ENCODE measurements at regions not wholly inside any gene's neighbourhood (a gene's known extent, or its start where the extent isn't known, plus 50 kb on each side); places are given as distances from the start of the nearest gene placed in this dataset.

DNA sequence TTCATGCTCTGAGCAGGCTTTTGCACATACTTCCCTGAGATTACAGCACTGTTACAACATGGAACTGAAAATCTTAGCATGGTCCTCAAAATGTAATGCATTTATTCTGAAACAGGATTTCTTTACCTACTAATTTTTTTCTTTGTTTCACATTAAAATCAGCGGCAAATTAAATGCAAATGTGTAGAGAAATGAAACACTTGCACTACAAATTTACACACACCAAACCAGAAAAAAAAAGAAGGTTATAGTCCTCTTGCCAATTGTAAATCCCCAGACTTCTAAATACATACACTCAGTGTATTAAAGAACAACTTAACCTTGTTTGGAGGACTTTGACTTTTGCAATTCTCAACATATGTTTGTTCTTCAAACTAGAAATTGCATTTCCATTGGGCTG is 210.9 kb upstream of the TBX18 start:
- no peaks in the 10 kb centered on the region for H3K4me1 ChIP-seq (ENCODE audit: control insufficient read depth, insufficient read depth, low read length)
- ATAC-seq (ENCODE audit: low read depth) (no peak), DNase-seq (no peak)
- WGBS, 2 experiments (ENCODE audit: extremely low coverage in 2 of 2, insufficient read length in 1 of 2) = no CpG with 5 or more reads among the region's 1 CpG
- H2BK120ac ChIP-seq (ENCODE audit: low read depth, low read length) = no peak overlapping the region
- H2BK20ac ChIP-seq (ENCODE audit: low read depth, low read length) = no peak overlapping the region
- no peak overlapping the region for H3K4ac ChIP-seq (ENCODE audit: low read depth, low read length)
- H2BK15ac ChIP-seq (ENCODE audit: low read depth, low read length) = no peak overlapping the region
- H3K79me1 ChIP-seq (ENCODE audit: low read depth in 1 of 2, low read length in 2 of 2) = no peaks in the 10 kb centered on the region
- intact Hi-C loops (cut with micrococcal nuclease) (no loop called here), in situ Hi-C loops (cut with MboI; ENCODE audit: low sequenced_read_pairs) (no loop called here), dilution Hi-C loops (cut with HindIII; ENCODE audit: low sequenced_read_pairs, unreplicated experiment) (no loop called here)
- ChIA-PET CTCF (no interaction called here), POLR2A (ENCODE audit: unreplicated experiment) (no interaction called here)
- H4K8ac ChIP-seq (ENCODE audit: low read depth in 2 of 2, low read length in 2 of 2) = no peak overlapping the region
- no peaks in the 10 kb centered on the region for H3K9me1 ChIP-seq (ENCODE audit: insufficient read depth, low read length)
- no peak overlapping the region for H3K18ac ChIP-seq (ENCODE audit: low read depth, low read length)
- H3K14ac ChIP-seq (replicated peaks; ENCODE audit: low read depth, low read length) = no peak overlapping the region
- H3K27ac ChIP-seq (ENCODE audit: insufficient read depth, low read length) = no peak overlapping the region
- H4K5ac ChIP-seq (ENCODE audit: low read depth, low read length) = no peak overlapping the region
- no peak for TF ChIP-seq RFX5 (IDR thresholded peaks at IDR 0.05; ENCODE audit: low read depth, low read length)
- H3K56ac ChIP-seq (ENCODE audit: extremely low read depth, insufficient read depth, low read length) = no peak overlapping the region
- H3K36me3 ChIP-seq (ENCODE audit: control insufficient read depth, insufficient read depth, low read length) = no peaks in the 10 kb centered on the region
- no peak overlapping the region for H2AK5ac ChIP-seq (ENCODE audit: low read depth, low read length)
- no peak overlapping the region for H4K91ac ChIP-seq (ENCODE audit: insufficient read depth, low read depth, low read length)
- no peak overlapping the region for H2AK9ac ChIP-seq (replicated peaks; ENCODE audit: low read depth, low read length, poor library complexity)
- no peak overlapping the region for H3K9ac ChIP-seq (ENCODE audit: low read depth, low read length)
- no peaks in the 10 kb centered on the region for H3K27me3 ChIP-seq (ENCODE audit: control insufficient read depth, insufficient read depth, low read length)
- BruUV-seq (replicated peaks) = no TSS peak
- H4K20me1 ChIP-seq (ENCODE audit: insufficient read depth, low read length) = no peaks in the 10 kb centered on the region
- no peak overlapping the region for H3K4me3 ChIP-seq (ENCODE audit: insufficient read depth, low read depth, low read length)
- no peak overlapping the region for H2AFZ ChIP-seq (replicated peaks; ENCODE audit: low read length, poor library complexity)
- no peak overlapping the region for H2BK5ac ChIP-seq (ENCODE audit: low read depth, low read length, poor library complexity, severe bottlenecking)
- peaks cover 2% of the 10 kb centered on the region; the same call in 1 of the 2 replicates for H3K9me3 ChIP-seq (ENCODE audit: control insufficient read depth, insufficient read depth, low read length)
- H3K4me2 ChIP-seq (ENCODE audit: low read depth, low read length) = no peak overlapping the region
- no peak overlapping the region for H3K23ac ChIP-seq (ENCODE audit: low read depth, low read length)

All from IMR-90 (cell line).